DOHH2 (cell line): ENCODE measurements at regions not wholly inside any gene's neighbourhood (a gene's known extent, or its start where the extent isn't known, plus 50 kb on each side); places are given as distances from the start of the nearest gene placed in this dataset.

ENCODE experiments used
- H3F3A ChIP-seq: fragments of 200-600 bp; sonication (generic), shearing (Covaris generic); 2 replicates; pipeline ENCODE4 v1.6.0; 2016; ENCODE audit warnings: antibody characterized with exemption, mild to moderate bottlenecking; ENCODE audit not compliant: control insufficient read depth, insufficient read depth
- H3K27ac ChIP-seq: fragments of 200-600 bp; sonication (generic); 2 replicates; pipeline ENCODE4 v1.5.1; 2014; ENCODE audit warnings: low read depth, mild to moderate bottlenecking, low read length, moderate library complexity
- H3K27me3 ChIP-seq: fragments of 200-600 bp; sonication (generic); 2 replicates; pipeline ENCODE4 v1.6.1; 2014; ENCODE audit warnings: mild to moderate bottlenecking, low read length, mixed read lengths; ENCODE audit not compliant: control insufficient read depth
- H3K36me3 ChIP-seq: fragments of 200-600 bp; sonication (generic); 2 replicates; pipeline ENCODE4 v1.6.1; 2014; ENCODE audit warnings: mild to moderate bottlenecking, low read length, moderate library complexity, mixed read lengths; ENCODE audit not compliant: control insufficient read depth
- H3K4me1 ChIP-seq: fragments of 200-600 bp; sonication (generic); 2 replicates; pipeline ENCODE4 v1.6.1; 2014; ENCODE audit warnings: mild to moderate bottlenecking, low read length, mixed read lengths; ENCODE audit not compliant: control insufficient read depth
- H3K4me2 ChIP-seq: fragments of 200-600 bp; sonication (generic); 2 replicates; pipeline ENCODE4 v1.6.0; 2014; ENCODE audit warnings: mild to moderate bottlenecking, low read length, moderate library complexity
- H3K4me3 ChIP-seq: fragments of 200-600 bp; sonication (generic); 2 replicates; pipeline ENCODE4 v1.5.1; 2014; ENCODE audit warnings: mild to moderate bottlenecking, low read length, mixed read lengths
- H3K79me2 ChIP-seq: fragments of 200-600 bp; sonication (generic); 2 replicates; pipeline ENCODE4 v1.6.1; 2014; ENCODE audit warnings: mild to moderate bottlenecking, low read length, mixed read lengths; ENCODE audit not compliant: control insufficient read depth
- H3K9me2 ChIP-seq: fragments of 200-600 bp; sonication (generic); replicated peaks from 2 replicates; pipeline ENCODE4 v1.6.1; 2014; ENCODE audit warnings: mild to moderate bottlenecking, low read length, mixed read lengths; ENCODE audit not compliant: control insufficient read depth
- H3K9me3 ChIP-seq: fragments of 200-600 bp; sonication (generic); 2 replicates; pipeline ENCODE4 v1.6.1; 2014; ENCODE audit warnings: antibody characterized with exemption, low read length, mixed read lengths; ENCODE audit not compliant: control insufficient read depth, insufficient read depth
- H4K20me1 ChIP-seq: fragments of 200-600 bp; sonication (generic); 2 replicates; pipeline ENCODE4 v1.6.0; 2014; ENCODE audit warnings: low read depth, mild to moderate bottlenecking, antibody characterized with exemption, low read length, moderate library complexity; ENCODE audit not compliant: control insufficient read depth, insufficient read depth
- EZH2phosphoT487 ChIP-seq: fragments of 200-600 bp; sonication (generic); IDR thresholded peaks from 2 replicates; pipeline ENCODE4 v1.6.1; 2017; ENCODE audit warnings: borderline replicate concordance, mild to moderate bottlenecking, antibody characterized with exemption, low read length, moderate library complexity, mixed read lengths
- TF ChIP-seq, protein P1 (sequence below): fragments of 200-600 bp; sonication (generic); IDR thresholded peaks from one replicate; pipeline ENCODE4 v1.5.1; 2014; ENCODE audit warnings: antibody characterized with exemption, mild to moderate bottlenecking, low read depth, low read length; ENCODE audit not compliant: poor library complexity, severe bottlenecking

DNA sequence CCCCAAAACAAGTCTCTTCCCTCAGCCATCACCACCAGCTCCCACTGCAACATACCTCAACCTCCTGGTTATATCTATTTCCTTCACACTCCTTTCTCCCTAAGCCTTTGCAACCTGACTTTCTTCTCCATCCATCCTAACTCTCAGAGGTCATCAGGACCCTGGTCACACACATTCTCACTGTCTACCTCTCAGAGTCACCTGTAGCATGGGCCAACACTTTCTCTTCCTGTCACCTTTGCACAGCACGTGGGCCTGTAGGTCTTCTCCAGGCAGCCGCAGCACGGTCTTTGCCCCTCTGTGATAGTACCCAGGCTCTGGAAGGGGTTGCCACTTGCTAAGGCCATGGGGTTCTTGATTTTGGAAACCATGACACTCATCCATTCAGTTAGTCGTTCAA, 921.1 kb downstream of the UQCRFS1 start:
- H3K27ac ChIP-seq, result no peak overlapping the region
- H3K4me3 ChIP-seq, result no peak overlapping the region
- no peaks in the 10 kb centered on the region for H3K27me3 ChIP-seq
- H3K4me1 ChIP-seq, result no peaks in the 10 kb centered on the region
- TF ChIP-seq, protein P1, sequence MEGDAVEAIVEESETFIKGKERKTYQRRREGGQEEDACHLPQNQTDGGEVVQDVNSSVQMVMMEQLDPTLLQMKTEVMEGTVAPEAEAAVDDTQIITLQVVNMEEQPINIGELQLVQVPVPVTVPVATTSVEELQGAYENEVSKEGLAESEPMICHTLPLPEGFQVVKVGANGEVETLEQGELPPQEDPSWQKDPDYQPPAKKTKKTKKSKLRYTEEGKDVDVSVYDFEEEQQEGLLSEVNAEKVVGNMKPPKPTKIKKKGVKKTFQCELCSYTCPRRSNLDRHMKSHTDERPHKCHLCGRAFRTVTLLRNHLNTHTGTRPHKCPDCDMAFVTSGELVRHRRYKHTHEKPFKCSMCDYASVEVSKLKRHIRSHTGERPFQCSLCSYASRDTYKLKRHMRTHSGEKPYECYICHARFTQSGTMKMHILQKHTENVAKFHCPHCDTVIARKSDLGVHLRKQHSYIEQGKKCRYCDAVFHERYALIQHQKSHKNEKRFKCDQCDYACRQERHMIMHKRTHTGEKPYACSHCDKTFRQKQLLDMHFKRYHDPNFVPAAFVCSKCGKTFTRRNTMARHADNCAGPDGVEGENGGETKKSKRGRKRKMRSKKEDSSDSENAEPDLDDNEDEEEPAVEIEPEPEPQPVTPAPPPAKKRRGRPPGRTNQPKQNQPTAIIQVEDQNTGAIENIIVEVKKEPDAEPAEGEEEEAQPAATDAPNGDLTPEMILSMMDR, result no peak
- no peak for TF ChIP-seq EZH2phosphoT487
- no peaks in the 10 kb centered on the region for H3K79me2 ChIP-seq
- H3K4me2 ChIP-seq, result no peak overlapping the region
- H4K20me1 ChIP-seq, result no peaks in the 10 kb centered on the region
- H3K9me3 ChIP-seq, result 0 out of 2 replicates have a peak, but pooled peaks cover under 1% of the 10 kb centered on the region
- no peaks in the 10 kb centered on the region for H3K36me3 ChIP-seq
- no peaks in the 10 kb centered on the region for H3F3A ChIP-seq
- H3K9me2 ChIP-seq, result no peaks in the 10 kb centered on the region

DNA sequence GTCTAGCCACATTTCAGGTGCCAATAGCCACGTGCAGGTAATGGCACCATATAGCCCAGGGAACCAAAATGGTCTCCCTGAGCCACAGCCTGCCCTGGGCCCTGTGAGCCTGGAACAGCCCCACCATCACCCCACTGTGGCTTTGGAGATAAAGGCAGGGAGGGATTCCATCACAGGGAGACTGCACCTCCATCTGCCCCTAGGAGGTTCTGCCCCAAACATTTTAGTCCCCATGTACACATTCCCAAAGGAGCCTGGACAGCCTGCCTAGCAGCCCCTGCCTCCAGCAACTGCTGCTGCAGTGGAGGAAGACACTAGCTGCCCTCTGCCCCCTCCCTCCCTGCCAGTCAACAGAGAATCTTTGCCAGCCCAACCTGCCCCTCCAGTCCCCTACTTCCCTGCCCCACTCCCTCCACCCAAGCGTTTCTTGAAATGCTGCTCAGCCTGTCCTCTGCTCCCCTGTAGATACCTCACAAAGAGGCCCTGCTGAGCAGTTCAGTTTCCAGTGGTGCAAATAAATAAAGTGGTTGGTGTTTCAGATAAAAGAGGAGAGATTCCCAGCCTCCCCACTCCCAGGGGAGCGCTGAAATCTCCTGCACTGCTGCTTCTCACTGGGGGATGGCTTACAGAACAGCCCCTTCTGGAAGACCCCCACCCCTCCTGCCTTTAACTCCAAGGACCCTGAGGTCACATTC, 921.8 kb downstream of the UQCRFS1 start:
- Histone ChIP-seq H3K27me3 (no peaks in the 10 kb centered on the region), H3K4me3 (no peak overlapping the region), H4K20me1 (no peaks in the 10 kb centered on the region), H3K4me2 (no peak overlapping the region), H3K27ac (no peak overlapping the region), H3K36me3 (no peaks in the 10 kb centered on the region), H3K9me2 (no peaks in the 10 kb centered on the region), H3K4me1 (no peaks in the 10 kb centered on the region), H3K9me3 (no peaks in the 10 kb centered on the region), H3K79me2 (no peaks in the 10 kb centered on the region), H3F3A (no peaks in the 10 kb centered on the region)
- TF ChIP-seq EZH2phosphoT487, result no peak
- TF ChIP-seq, protein P1, result no peak

DNA sequence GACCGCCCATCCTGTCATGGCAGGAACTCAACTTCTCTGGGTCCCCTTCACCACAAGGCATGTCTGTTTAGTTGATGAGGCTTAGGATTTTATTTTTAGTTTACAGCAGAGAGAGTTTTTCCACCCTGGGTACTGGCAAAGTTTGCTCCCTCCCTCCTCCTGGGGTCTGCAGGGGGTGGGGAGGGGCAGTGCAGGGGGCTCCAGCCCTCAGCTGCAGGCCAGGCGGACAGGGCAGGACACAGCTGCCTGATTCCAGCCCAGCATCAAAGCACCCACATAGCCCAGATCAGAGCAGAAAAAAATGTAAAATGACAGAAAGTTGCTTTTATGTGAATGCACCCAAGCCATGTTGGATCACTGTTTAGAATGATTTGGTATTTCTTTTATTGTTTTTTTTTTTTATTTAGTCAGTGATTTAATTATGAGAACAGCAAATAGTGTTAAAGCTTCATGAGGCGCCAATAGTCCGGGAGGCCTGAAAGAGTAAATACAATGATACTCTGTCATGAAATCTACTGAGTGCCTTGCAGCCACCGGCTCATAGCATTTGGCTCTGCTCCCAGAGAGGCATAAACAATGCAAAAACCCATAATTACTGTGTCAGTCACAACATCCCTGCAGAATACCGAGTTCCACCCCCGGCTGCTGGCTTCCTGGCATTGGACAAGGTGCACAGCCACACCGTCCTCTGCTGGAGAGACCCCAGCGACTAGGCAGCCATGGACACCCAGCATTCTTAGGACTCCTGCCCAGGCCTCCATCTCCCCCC, 923.5 kb downstream of the UQCRFS1 start:
- Histone ChIP-seq H3K4me1 (no peaks in the 10 kb centered on the region), H3K36me3 (no peaks in the 10 kb centered on the region), H3K4me3 (no peak overlapping the region), H3K9me3 (no peaks in the 10 kb centered on the region), H3K79me2 (no peaks in the 10 kb centered on the region), H4K20me1 (no peaks in the 10 kb centered on the region), H3F3A (no peaks in the 10 kb centered on the region), H3K27ac (no peak overlapping the region), H3K27me3 (no peaks in the 10 kb centered on the region), H3K9me2 (no peaks in the 10 kb centered on the region), H3K4me2 (no peak overlapping the region)
- no peak for TF ChIP-seq EZH2phosphoT487
- TF ChIP-seq, protein P1, result no peak
